Suprapubic skin (tissue), 4 donors: ENCODE measurements at regions not wholly inside any gene's neighbourhood (a gene's known extent, or its start where the extent isn't known, plus 50 kb on each side); places are given as distances from the start of the nearest gene placed in this dataset.

Experiments used
- POLR2A ChIP-seq, 2 donors: fragments of 450-650 bp; IDR thresholded peaks; one replicate each; pipeline ENCODE4 v1.6.1; 2017; ENCODE audit warnings: antibody characterized with exemption in 2 of 2, mild to moderate bottlenecking in 2 of 2, moderate library complexity in 2 of 2
- POLR2AphosphoS5 ChIP-seq, 3 donors: sonication (generic); formaldehyde crosslinking; IDR thresholded peaks; one replicate each; pipeline ENCODE4 v1.6.1; 2017; ENCODE audit warnings: antibody characterized with exemption in 3 of 3
- TF ChIP-seq, protein P1 (sequence below), 2 donors: fragments of 200-600 bp in 1 of 2; fragments of 450-650 bp in 1 of 2; sonication (generic) in 1 of 2; IDR thresholded peaks; one replicate each; pipeline ENCODE4 v1.5.1; 2016 to 2019; ENCODE audit warnings: antibody characterized with exemption in 2 of 2, mild to moderate bottlenecking in 1 of 2, moderate library complexity in 1 of 2

DNA sequence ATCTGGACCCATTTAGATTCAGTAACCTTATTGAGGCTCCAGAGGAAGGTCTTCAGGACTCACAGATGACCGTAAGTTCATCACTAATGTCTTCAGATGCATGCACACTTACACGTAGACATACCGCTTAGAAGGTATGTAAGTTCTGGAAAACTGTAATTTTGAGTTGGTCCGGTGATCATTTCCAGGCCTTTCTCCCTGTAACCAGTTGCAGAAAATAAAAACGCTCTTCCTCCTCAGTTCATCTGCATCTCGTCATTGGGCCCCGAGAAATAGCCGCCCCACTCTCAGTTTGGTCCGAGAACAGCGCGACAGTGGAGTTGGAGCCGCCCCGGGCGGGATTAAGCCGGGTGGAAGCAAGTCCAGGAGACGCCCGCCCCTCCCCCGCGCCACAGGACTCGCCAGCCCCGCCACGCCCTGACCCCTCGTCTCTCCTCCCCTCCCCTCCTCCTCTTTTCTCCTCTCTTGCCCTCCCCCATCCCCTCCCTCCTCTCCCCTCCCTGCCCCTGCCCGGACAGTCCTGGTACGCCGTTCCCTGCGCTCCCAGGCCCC is 83.7 kb downstream of the TNFAIP2 start:
- TF ChIP-seq, protein P1, sequence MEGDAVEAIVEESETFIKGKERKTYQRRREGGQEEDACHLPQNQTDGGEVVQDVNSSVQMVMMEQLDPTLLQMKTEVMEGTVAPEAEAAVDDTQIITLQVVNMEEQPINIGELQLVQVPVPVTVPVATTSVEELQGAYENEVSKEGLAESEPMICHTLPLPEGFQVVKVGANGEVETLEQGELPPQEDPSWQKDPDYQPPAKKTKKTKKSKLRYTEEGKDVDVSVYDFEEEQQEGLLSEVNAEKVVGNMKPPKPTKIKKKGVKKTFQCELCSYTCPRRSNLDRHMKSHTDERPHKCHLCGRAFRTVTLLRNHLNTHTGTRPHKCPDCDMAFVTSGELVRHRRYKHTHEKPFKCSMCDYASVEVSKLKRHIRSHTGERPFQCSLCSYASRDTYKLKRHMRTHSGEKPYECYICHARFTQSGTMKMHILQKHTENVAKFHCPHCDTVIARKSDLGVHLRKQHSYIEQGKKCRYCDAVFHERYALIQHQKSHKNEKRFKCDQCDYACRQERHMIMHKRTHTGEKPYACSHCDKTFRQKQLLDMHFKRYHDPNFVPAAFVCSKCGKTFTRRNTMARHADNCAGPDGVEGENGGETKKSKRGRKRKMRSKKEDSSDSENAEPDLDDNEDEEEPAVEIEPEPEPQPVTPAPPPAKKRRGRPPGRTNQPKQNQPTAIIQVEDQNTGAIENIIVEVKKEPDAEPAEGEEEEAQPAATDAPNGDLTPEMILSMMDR (IDR thresholded peaks at IDR 0.05): no peak
- TF ChIP-seq POLR2A (IDR thresholded peaks at IDR 0.05): no peak
- no peak for TF ChIP-seq POLR2AphosphoS5 (IDR thresholded peaks at IDR 0.05)
